HCEC 1CT (cell line): ENCODE measurements at regions not wholly inside any gene's neighbourhood (a gene's known extent, or its start where the extent isn't known, plus 50 kb on each side); places are given as distances from the start of the nearest gene placed in this dataset.
A peak's percentile ranks its signal among the peaks of the same experiment; 100 is the strongest.
"Not testable (repeated sequence)": the region's sequence is repeated elsewhere in the genome, so short reads cannot be mapped to it uniquely, and the experiment has no call there.

Experiments used
- DNase-seq: peaks from one replicate; pipeline ENCODE4 v3.0.0-alpha.2; 2017

DNA sequence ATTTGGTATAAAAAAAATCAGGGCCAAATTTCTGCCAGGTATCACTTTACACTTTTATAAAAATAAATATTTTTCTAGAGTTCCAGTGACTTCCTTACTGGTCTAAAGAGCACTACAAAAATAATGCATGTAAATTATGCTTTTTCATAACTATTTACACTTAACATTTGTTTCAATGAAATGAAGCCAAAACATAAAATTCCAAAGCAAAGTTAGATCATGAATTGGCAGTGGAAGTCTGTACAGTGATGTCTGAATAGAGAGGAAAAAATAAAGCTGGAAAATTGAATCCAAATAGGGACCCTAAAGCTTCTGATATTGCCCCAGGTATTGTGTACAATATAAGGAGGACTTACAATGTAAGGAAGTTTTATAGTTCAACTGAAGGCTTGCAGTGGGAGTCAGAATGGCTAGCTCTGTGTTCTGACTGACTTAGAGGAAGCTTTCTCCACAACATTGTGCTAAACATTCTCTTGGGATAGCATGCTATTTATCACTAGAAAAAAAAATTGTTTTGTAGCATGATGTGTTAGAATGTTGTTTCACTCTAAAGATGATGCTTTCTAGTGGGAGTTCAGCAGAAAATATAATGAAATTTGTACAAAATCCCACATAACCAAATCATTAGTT is 288.2 kb upstream of the UGT8 start:
- no peak for DNase-seq

DNA sequence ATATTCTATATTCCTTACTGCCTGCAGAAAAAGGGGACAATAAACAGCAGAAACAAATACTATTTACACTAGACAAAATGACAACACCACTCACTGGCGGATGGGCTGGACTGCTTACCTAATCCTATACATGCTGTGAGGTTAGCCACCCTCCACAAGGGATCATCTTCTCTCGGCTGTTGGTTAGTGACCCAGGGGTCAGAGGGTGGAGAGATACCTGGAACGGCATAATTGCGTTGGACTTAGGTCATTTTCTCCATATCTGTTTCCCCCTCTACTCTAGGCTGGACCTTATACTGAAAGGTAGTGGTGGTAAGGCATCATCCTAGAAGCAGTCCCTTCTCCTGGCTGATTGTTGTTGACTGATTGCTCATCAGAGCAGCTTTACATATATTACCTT is 286.8 kb upstream of the UGT8 start:
- no peak for DNase-seq

DNA sequence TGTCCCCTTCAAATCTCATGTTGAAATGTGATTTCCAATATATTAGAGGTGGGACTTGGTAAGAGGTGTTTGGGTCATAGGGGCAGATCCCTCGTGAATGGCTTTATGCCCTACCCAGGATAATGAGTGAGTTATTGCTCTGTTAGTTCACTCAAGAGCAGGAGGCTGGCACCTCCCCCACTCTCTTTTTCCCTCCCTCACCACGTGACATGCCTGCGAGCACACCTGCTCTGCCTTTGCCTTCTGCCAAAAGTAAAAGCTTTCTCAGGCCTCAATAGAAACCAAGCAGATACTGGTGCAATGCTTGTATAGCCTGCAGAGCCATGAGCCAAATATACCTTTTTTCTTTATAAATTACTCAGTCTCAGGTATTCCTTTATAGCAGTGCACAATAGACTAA is 286.3 kb upstream of the UGT8 start:
- no peak for DNase-seq

DNA sequence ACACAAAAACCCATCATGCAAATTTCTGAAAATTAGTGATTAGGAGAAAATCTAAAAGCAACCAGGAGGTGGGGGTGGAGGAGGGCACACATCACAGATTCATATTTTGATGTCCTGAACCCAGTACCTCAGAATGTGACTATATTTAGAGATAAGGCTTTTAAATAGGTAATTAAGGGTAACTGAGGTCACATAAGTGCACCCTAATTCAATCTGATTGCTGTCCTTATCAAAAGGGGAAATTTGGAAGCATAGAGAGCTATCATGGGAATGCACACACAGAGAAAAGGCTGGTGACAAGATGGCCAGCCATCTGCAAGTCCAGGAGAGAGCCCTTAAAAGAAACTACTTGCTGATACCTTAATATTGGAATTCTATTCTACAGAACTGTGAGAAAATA is 281.8 kb upstream of the UGT8 start:
- DNase-seq, result no peak

DNA sequence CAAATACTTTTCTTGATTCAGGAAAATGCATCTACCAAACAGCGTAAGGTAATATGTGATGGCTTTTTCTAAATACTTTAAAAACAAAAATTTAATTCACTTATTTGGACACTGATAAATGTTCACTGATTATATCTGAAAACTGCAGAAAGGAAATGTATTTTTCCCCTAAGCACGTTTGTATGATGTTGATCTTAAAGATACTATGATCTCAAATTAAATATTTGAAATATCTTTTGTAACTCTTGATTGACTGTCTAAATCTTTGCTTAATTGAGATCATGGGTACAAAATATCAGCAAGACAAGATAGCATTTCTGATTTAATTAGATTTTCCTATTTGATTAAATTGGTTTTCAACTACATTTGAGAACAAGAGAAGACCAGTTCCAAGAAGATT is 281.0 kb upstream of the UGT8 start:
- no peak for DNase-seq

DNA sequence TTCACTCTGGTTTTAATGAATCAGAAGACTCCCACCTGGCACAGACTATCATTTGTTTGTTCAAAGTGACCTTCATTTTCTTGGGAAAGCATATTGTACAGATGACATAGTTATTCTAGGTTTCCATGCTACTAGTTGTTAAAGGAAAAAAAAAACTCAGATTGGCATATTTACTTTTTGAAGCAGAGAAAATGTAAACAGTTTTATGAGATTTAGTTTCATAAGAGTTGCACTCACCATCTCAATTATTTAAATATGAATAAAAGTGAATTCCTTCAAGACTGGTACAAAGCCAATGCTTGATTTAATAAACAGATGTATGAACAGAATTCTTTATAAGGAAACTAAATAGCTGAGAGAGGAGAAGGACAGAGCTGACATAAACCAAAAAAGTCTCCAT is 280.3 kb upstream of the UGT8 start:
- DNase-seq, result peak; percentile 2

DNA sequence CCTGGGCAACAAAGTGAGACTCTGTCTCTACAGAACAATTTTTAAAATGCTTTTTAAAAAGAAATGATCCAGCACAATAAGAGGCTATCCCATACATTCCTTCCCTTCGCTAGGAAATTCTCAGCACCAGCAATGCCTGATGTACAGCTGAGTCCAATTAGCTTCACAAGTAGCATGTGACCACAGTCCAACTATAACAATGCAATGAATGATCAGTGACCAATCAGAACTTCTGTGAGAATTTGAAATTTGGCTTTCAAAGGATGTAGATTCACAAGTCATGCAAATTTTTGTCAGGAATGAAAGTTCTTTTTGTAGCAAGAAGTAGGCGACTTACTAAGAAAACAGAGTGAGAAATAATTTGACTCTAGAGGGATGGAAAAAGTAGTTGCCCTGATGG is 278.5 kb upstream of the UGT8 start:
- no peak for DNase-seq

DNA sequence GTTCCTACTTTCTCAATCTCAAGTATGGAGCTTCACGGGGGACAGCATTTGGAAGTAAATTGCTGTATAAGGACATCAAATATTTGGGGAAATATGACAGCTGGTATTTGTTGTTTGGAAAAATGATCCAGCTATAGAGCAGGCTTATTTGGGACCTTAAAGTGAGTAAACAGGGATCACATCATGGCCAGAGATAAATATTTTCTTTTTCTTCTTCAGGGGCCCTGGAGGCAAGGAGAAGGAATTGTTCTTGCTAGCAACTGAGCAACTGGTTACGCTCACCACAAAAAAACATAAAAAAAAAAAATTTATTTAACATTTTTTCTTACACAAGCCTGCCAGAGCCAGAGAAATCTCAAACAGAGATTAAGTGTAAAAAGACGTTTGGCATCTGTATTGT is 277.2 kb upstream of the UGT8 start:
- DNase-seq, result no peak

DNA sequence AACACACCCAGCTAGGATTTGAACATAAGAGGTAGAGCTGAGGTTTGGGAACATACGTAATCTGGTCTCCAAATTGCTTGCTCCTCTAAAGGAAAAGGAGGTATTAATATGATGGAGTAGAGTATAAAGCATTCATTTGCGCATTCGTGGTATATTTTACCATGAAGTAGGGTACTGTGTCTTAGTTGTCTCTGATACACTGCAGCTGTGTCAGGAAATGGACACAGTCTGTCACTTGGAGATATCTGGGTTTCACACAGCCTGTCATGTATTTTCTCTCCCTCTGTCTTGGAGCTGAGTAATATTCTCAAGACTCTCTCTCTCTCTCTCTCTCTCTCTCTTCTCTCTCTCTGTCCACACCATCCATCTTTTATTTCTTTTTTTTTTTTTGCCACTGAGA is 274.8 kb upstream of the UGT8 start:
- no peak for DNase-seq

DNA sequence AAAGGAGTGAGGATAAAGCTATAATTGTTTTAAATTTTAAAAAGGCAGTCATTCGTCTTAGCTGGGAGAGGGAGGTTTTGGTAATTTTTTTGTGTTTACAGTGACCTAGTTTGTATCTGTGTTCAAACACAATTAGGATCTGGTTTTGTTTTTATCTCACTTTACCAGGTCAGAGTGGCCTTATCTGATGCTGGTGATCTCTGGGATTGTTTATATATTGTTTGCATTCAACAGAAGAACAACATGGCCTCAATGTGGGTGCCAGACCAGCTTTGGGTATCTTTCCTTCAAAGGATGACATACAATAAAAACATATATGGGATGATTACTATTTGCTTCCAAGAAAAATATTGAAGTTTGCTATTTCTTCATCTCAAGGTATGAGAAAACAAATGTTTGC is 272.2 kb upstream of the UGT8 start:
- DNase-seq, result no peak

DNA sequence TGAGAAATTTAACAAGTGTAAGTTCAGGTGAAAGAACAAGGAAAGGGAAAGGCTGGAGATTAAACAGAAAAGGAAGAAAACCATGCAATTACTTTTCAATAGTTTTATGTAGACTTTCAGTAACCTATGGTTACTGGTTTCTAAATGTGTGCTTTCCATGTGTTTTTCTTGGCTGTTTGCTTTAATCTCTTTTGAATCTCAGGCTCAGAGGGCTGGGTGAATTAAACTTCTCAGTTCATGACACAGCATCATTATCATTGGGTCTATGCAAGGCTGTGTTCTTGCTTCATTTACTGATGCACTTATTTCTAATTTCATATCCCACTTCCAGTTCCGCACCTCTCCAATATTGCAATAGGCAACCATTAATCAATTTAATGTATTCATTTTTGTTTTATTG is 266.5 kb upstream of the UGT8 start:
- DNase-seq, result no peak

DNA sequence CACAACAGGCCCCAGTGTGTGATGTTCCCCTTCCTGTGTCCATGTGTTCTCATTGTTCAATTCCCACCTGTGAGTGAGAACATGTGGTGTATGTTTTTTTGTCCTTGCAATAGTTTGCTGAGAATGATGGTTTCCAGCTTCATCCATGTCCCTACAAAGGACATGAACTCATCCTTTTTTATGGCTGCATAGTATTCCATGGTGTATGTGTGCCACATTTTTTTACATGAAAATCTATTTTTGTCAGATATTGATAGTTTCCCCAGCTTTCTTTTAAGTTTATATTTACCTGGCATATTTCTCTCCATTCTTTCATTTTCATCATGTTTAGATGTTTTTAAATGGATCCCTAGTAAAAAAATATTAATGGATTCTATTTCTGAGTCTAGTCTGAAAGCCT is 264.2 kb upstream of the UGT8 start:
- not testable (repeated sequence) for DNase-seq

DNA sequence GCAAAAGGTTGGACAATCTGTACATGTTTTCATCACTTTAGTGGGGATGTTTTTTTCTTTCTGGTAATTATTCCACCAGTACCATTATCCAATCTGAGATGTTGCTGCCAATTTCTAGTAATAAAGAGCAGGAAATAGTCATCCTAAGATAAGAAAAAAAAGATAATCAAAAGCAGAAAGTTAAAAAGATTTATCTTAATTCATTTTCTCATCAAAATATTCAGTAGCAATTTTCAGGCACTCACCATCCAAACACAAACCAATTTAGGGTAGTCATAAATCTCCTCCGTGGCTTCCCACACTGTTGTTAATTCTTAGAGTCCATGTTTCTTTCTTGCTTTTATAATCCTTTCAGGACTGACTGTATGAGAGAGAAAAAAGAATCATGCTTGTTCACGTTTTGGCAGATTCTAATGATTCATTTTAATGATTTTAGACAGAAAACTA is 263.7 kb upstream of the UGT8 start:
- DNase-seq, result no peak

DNA sequence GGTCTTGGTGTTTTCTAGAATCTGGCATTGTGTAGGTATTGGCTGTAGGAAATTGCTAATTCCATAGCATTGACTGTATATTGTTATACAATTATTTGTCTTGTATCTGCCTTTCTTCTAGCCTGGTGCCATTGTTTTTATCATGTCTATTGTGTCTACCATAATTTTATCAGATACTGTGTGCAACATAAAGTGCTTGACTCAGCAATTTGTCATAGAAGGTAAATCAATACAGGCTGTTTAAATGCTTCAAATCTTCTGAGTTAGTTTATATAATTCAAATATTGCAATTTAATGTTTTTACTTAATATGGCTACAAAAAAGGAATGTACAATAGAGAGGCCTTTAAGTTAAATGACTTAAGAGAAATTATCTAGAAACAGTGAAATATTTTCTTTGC is 263.3 kb upstream of the UGT8 start:
- no peak for DNase-seq

DNA sequence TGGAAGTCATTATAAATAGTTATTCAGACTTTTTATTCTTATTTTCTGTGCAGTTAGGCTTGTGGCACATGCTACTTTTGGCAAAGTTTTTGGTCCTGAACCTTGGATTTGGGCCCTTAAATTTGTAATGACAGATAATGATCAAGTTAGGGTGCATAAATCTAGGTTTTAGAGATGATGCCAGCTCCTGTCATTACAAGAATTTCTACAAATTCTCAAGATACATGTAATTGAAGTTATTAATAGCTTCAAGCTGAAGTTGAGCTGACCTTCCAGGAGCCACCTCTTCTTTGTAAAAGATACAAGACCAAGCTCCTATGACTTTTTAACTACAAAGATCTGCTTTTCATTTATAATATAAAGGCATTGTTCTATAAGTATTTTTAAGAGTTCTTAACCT is 255.6 kb upstream of the UGT8 start:
- no peak for DNase-seq

DNA sequence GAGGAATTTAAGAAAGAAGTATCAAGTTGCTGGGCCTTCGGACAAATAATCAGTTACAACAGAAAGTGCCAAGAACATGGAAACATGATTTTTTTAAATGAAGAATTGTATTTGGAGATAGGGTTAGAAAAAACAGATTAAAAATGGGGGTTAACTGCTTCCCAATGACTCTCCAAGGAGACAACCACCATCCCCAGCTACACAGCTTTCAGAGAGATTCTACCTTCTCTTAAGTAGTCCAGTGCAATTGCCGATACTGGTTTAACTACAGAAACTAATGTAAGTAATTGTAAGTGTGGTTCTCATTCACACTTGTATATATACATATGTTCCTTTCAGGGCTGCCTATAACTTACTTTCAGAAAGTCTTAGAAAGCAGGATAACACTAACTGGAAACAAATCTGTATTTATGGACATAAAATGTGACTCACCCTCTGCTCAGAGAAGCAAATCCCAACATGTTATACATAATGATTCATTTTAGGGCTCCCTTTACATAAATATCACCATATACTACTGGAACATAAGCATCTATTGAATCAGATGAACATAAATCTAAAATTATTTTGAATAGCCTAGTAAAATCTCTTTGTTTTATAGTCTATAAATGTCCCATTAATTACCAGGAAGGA is 248.9 kb upstream of the UGT8 start:
- DNase-seq, result peak; percentile 66

DNA sequence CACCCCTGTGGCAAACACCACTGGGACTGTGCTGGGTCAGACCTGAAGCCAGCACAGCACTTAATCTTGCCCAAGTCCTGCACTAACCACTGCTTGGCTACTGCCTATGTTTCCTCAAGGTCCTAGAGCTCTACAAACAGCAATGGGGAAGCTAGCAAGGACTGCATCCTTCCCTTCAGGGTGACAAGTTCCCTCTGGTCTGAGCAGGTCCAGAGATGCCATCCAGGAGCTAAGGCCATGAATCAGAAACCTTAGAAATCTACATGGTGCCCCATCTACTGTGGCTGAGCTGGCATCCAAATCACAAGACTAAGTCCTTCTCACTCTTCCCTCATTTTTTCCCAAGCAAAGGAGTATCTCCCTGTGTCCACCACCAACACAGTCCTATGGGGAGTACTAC is 239.7 kb upstream of the UGT8 start:
- DNase-seq, result no peak

DNA sequence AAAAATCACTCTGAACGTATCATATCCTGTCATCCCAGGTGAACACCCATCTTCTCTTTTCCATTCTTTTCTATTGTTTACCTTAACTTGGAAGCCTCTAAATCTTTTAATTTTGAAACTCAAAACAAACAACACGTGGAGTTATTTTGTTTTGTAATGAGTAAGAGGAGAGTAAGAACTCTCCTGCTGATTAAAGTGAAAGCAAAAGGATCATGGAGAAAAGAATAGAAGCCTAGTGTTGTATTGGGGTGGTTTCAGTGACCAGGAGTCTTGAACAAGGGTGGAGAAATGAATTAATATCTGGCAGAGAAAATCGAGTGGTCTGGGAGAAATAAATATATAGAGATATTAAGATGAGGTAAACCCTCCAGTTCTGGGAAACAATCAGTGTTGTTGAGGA is 237.4 kb upstream of the UGT8 start:
- no peak for DNase-seq

DNA sequence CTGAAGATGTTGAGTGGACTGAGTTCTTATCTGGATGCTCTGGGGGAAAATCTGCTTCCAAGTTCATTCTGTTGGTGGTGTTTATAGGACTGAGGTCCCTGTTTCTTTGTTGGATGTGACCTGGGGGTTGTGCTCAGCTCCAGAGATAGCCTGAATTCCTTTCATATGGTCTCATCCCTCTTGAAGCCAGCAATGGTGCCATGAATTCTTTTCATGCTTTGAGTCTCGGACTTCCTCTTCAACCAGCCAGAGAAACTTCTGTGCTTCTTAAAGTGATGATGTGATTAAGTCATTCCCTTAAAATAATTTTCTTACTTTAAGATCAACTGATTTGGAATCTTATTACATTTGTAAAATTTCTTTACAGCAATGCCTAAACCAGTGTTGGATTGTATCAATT is 233.8 kb upstream of the UGT8 start:
- DNase-seq, result peak; percentile 62

DNA sequence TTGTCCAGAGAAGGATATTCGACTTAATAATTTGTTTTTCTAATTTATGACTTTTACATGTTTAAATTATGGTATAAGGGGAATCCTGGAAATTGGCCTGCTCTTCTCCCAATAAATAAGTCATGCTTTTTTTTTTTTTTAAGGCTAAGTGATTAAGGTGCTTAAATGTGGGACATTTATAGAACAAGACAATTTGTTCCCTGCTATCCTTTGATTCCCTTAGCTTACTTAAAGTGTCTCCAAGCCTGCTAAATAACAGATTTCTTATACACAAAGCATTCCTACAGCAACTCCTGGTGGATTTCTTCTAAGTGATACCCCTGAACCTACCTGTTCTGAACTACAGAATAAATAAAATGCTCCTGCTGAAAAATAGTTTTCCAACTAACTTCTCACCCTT is 233.0 kb upstream of the UGT8 start:
- no peak for DNase-seq

DNA sequence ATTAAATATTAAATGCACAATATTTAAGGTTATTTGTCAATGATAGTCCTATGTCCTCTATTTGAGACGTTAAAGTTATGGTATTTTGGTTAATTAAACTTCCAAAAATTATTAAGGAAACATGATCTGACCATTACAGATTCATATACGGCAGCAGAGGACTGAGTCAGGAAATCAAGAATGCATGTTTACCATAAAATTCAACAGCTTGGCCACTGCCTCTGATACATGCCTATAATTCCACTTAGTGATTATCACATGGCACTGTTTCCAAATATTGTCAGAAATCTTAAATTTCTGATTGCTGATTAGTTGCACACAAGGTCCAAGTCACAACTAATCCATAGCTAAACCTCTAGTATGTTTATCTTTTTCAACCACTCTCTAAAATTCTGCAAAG is 232.2 kb upstream of the UGT8 start:
- DNase-seq, result no peak

DNA sequence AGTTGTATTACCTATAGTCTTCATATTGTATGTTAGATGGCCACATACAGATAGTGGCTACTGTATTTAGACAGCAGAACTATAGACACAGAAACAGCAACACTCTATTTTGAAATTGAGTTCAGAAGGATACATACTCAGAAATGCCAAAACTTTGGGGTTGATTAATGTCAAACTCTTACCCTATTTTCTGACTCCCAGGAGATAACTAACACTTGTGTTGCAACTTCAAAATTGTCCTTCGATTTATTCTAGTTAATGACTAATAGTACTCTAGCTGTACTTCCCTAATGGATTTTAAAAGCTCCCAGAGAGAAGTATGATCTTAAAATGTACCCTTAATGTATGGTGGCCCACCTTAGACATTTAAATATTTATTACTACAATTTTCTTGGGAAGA is 229.9 kb upstream of the UGT8 start:
- no peak for DNase-seq

DNA sequence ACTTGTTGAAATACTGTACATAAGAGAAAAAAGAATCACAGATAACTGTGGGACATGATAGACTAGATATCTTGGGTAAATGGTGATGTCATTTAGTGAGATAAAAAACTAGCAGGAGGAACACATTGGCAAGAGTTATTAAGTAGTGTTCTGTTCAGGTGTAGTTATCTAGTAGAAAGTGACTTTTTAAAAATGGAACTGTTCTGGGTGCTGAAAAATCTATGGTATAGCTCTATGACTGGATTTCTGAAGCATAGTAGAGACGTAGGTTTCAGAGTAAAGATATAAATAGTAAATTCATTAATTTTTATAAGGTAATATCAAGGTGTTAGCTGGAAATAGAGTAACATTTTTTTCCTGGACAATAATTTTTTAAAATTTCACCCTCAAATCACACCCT is 225.1 kb upstream of the UGT8 start:
- no peak for DNase-seq

DNA sequence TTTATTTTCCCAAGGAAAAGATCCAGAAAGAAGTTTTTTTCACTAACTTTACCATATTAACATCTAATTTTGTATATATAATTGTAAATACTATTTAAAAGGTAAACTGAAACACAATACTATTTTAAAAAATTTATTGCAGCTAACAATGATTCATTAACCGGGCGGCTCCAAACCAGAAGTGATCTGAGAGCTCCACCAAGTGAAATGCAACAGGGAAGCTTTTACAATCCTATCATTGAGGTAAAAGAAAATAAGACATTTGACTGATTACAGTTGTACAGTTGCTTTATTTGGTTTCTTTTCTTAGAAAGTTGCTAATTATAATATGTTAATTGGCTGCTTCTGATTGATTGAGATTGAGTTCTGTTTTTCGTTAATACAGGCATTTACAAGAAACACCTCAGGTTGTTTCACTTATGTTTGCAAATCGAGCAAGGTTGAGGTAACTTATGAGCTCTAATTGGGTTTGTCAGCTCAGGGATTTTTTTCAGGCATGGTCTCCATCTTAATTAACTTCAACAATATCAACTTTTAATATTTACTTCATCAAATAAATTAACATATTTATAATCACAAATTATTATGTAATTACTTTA is 220.2 kb upstream of the UGT8 start:
- peak; percentile 34 for DNase-seq

DNA sequence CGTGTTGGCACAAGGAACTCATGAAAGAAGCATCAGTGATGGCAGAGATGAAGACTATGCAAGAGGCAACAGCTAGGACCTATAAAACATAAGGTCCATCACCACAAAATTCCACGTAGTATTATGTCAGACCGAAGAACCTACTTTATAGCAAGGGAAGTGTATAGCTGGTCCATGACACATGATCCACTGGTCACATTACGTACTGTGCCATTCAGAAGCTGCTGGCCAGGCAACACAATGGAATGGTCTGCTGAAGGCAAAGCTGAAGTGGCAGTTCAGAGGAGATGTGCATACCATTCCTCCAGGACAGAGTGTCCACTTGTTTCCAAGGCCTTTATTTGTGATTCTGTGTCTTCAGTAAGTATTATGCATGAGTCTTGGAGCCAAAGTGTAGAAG is 215.5 kb upstream of the UGT8 start:
- DNase-seq, result no peak
